HG03521 (cell line): ENCODE measurements at regions not wholly inside any gene's neighbourhood (a gene's known extent, or its start where the extent isn't known, plus 50 kb on each side); places are given as distances from the start of the nearest gene placed in this dataset.
"Not testable (repeated sequence)": the region's sequence is repeated elsewhere in the genome, so short reads cannot be mapped to it uniquely, and the experiment has no call there.

Source experiments
- ATAC-seq: cut with Tn5 transposase; IDR thresholded peaks from one replicate; pipeline ENCODE4 v1.9.1; 2021; ENCODE audit warnings: mild to moderate bottlenecking, moderate library complexity; ENCODE audit not compliant: unreplicated experiment

DNA sequence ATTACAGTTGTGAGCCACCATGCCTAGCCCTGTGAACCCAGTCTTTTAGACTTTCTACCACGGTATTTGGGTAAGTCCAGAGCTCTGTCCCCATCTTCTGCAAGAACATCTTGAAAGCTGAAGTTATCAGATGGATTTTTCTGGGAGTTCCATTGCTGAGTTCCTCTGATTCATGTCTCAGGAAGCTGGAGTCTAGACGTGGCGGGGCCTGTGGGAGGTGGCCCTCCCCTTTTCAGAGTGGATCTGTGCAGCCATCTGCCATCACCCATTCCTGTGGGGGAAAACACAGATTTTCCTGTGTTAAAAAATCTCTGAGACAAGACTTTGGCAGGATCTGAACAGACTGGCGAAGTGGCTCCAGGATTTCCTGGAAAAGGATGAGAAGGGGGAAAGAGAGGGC is 234.3 kb downstream of the NPIPA7 start:
- not testable (repeated sequence) for ATAC-seq

DNA sequence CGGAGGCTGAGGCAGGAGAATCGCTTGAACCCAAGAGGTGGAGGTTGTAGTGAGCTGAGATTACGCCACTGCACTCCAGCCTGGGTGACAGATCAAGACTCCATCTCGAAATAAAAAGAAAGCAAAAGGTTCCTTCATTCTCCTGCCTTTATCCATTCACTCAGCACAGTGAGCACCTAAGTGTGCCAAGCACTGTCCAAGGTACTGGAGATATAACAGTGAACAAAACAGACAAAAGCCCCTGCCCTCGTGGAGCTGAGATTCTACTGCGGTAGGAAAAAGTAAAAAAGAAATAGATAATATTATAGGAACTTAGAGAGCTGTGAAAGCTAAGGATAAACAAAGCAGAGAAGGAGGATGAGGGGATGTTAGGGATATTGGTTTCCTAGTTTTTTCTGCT is 235.5 kb downstream of the NPIPA7 start:
- ATAC-seq, result not testable (repeated sequence)

DNA sequence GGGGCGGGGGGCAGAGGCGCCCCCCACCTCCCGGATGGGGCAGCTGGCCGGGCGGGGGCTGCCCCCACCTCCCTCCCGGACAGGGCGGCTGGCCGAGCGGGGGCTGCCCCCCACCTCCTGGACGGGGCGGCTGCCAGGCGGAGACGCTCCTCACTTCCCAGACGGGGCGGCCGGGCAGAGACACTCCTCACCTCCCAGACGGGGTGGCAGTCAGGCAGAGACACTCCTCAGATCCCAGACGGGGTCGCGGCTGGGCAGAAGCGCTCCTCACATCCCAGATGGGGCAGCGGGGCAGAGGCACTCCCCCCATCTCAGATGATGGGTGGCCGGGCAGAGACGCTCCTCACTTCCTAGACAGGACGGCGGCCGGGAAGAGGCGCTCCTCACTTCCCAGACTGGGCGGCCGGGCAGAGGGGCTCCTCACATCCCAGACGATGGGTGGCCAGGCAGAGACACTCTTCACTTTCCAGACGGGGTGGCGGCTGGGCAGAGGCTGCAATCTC is 240.1 kb downstream of the NPIPA7 start:
- ATAC-seq, result not testable (repeated sequence)

DNA sequence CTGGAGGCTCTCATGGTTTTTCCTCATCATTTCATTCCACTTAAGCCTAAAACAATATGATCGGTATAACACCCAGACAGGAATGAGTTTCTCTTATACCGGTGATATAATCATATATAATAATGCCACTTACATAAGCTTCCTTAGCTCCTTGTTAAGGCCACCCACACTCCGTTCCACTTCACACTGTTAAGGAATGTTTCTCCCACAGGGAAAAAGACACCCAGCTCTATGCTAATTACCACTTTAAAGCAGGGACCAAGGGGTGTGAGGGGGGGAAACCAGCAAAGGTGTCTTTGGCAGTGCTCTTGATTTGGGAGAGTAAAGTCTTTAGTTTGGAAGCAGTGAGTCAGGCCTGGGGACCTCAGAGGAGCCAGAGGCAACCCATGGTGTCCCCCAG is 245.4 kb downstream of the NPIPA7 start:
- ATAC-seq, result not testable (repeated sequence)

DNA sequence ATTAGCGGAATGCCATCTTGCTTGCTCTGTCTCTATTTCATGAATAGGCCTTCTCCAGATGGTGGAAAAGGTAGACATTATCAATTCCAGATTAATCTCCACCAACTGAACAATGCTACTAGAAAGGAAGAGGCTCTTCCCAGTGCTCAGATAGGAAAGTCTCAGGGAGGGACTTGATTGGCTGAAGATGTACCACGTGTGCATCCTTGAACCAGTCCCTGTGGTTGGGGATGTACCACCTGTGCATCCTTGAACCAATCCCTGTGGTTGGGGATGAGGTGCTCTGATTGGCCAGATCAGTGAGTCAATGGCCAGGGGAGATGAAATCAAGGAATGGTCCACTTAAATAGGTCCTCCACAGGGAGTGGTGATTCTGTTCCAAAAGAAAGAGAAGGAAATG is 246.2 kb downstream of the NPIPA7 start:
- ATAC-seq, result not testable (repeated sequence)

DNA sequence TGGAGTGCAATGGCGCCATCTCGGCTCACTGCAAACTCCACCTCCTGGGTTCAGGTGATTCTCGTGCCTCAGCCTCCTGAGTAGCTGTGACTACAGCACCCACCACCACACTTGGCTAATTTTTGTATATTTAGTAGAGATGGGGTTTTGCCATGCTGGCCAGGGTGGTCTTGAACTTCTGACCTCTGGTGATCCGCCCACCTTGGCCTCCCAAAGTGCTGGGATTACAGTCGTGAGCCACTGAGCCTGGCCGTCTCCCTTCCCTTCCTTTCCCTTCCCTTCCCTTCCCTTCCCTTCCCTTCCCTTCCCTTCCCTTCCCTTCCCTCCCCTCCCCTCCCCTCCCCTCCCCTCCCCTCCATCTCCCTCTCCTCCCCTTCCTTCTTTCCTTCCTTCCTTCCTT is 248.9 kb downstream of the NPIPA7 start:
- not testable (repeated sequence) for ATAC-seq

DNA sequence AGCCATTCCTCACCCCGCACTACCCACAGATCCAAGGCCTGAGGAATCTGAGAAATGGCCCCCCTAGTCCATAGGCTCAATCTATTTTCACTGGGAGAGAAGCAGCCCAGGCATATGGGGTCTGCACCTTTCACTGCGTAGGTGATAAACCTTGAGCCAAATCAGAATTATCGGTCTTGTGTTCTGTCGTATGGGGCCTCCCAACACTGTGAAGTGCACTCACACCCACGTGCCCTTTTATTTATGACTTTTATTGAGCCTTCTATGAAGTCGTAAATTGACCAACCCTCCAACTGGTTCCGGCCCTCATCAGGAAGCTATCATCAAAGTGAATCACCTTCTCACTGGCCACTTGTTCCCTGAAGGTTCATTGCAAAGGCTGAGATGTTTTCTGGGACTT is 259.3 kb downstream of the NPIPA7 start:
- not testable (repeated sequence) for ATAC-seq

DNA sequence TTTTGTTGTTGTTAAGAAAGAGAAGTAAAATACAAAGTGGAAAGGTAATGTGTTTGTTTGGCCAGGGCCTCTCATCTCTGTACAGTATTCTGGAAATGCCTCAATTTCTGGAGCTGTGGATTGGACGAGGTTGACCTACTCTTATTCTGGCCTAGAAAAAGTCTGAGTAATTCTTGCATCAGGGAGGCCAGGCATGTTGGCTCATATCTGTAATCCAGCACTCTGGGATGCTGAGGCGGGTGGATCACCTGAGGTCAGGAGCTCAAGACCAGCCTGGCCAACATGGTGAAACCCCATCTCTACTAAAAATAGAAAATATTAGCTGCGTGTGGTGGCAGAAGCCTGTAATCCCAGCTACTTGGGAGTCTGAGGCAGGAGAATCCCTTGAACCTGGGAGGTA is 259.8 kb downstream of the NPIPA7 start:
- not testable (repeated sequence) for ATAC-seq

DNA sequence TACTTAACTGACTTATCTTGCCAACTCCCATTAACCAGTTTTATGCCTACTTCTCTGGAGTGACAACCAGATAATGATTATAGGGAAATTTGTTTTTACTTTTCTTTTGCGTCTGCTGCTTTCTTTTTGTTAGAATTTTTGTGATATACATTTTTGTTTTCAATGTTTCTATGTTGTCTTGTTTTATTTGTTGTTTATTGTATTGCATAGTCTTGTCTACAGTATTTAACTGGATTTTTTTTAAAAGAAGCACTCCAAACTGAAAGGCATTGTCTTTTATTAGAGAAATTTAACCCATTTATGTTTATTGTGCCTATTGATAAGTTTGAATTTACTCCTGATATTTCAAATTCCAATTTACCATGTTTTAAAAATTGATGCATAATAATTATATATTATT is 264.9 kb downstream of the NPIPA7 start:
- not testable (repeated sequence) for ATAC-seq

DNA sequence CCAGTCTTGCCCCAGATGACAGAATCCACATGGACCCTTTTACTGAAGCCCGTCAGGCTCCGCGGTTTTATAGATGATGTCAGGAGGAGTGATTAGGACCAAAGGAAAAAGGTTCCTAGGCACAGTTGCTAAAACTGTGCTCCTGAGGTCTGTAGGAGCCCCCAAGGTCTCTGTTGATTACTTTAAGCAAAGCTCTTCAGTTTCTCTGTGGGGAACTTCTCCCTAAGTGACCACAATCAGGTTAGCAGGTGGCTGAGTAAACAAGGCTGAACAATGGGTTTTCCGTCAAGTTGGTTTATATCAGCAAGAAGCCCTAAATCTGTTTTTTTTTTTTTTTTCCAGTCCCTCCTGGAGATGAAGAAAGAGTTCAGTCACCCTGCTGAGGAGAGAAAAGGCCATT is 269.1 kb downstream of the NPIPA7 start:
- ATAC-seq, result not testable (repeated sequence)

DNA sequence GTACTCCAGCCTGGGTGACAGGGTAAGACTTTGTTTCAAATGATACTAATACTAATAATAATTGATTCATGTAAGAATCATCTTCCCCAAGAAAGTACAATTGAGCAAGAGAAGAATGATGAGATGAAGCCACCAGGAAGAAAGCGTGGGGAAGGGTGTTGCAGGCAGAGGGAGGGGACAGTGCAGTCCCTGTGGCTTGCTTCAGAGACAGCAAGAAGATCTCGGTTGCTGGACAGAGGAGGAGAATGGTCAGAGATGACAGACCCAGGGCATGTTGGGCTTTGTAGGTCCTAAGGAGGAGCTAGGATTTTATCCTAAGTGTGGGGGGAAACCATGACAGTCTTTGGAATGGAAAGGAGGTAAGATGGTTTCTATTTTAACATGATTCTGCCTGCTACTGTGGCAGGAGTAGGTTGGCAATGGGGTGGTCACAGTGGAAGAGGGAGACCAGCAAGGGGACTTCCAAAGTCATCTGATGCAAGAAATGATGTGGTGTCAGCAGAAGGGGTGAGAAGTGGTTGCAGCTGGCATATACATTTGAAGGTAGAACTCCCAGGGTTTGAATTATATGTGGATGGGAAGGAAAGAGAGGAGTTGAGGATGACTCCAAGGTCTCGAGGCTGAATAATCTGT is 293.4 kb downstream of the NPIPA7 start:
- not testable (repeated sequence) for ATAC-seq

DNA sequence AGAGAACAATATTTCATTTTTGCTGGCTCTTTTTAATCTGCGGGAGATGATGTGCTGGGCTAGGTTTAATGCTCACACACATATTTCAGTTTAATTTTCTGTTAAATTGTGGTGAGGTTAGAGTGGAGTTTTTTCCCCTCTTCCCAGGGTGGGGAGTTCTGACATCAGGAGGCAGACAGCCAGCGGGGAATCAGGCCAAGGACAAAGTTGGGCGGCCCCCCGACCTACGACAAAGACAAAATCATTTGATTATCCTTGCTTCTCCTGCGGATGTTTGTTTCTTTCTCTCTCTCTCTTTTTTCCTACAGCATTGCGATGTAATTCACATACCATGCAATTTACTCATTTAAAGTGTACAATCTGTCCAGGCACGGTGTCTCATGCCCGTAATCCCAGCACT is 295.9 kb downstream of the NPIPA7 start:
- ATAC-seq, result not testable (repeated sequence)

DNA sequence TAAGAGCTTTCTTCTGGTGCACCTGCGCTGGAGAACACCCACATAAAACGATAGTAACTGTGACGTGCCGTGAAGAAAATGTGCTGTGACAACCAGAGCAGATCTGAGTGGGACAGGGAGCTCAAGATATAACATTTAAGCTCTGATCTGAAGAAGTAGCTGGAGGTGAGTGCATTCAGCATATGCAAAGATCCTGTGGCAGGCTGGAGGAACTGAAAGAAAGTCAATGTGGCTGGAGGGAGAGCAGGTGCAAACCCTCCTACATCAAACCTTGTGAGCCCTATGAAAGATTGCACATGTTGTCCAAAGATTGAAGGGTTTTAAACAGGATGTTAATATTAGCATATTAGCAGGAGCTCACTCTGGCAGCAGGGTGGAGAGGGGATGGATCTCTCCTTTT is 342.9 kb downstream of the NPIPA7 start:
- not testable (repeated sequence) for ATAC-seq

DNA sequence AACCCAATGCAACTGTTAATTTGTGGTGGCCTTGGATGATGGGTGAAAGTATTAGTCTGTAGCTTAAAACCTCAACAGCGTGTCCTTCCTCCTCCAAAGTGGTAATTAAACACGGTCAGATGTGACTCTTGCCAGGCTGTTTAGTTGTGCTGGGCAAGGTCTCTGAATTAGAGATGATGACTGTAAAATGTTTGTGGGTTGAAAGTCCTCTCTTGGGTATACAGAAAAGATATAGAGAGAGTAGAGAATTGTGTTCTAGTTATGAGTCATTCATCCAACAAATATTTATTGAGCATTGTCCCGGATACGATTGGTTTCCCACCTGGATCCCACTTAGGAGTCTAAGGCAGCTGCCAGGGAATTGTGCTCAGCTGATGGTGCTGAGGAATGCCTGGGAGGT is 343.7 kb downstream of the NPIPA7 start:
- not testable (repeated sequence) for ATAC-seq

DNA sequence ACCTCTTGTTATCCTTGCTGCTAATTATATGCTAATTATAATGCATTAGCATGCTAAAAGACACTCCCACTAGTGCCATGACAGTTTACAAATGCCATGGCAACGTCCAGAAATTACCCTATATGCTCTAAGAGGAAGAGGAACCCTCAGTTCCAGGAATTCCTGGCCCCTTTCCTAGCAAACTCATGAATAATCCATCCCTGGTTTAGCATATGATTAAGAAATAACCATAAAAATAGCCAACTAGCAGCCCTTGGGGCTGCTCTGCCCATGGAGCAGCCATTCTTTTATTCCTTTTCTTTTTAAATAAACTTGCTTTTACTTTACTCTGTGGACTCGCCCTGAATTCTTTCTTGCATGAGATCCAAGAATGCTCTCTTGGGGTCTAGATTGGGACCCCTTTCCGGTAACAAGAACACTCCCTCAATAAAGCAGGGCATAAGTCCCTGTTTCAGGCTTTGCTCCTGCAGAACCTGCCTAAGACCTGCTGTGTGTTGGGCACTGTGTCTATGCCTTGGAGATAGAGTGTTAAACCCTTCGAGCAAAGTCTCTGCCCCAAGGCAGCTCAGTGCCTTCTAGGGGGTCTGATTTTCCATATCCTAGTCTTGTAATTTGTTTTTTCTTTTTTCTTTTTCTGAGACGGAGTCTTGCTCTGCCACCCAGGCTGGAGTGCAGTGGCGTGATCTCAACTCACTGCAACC is 345.0 kb downstream of the NPIPA7 start:
- ATAC-seq, result not testable (repeated sequence)

DNA sequence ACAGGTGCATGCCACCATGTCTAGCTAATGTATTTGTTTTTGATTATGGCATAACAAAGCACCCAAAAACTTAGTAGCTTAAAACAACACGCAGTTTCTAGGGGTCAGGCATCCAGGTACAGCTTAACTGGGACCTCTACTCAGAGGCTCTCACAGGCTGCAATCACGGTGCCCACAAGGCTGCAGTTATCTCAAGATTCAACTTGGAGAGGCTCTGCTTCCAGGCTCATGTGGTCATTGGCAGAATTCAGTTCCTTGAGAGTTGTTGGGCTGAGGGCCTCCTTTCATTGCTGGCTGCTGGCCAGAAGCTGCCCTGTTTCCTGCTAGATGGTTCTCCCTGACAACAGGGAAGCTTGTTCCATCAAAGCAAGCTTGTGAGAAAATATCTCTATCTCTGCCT is 348.1 kb downstream of the NPIPA7 start:
- ATAC-seq, result not testable (repeated sequence)

DNA sequence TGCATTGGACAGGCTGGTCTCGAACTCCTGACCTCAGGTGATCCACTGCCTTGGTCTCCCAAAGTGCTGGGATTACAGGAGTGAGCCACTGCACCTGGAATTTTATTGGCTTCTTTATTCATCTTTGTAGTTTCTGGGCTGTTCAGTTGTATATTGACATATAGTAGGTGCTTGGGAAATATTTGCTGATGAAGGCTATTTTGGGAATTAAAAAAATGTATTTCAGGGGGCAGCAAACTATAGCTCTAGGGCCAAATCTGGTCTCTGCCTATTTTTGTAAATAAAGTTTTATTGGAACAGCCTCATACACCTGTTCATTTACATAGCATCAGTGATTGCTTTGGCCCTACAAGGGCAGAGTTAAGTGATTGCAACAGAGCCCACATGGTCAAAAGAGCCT is 363.6 kb downstream of the NPIPA7 start:
- ATAC-seq, result not testable (repeated sequence)

DNA sequence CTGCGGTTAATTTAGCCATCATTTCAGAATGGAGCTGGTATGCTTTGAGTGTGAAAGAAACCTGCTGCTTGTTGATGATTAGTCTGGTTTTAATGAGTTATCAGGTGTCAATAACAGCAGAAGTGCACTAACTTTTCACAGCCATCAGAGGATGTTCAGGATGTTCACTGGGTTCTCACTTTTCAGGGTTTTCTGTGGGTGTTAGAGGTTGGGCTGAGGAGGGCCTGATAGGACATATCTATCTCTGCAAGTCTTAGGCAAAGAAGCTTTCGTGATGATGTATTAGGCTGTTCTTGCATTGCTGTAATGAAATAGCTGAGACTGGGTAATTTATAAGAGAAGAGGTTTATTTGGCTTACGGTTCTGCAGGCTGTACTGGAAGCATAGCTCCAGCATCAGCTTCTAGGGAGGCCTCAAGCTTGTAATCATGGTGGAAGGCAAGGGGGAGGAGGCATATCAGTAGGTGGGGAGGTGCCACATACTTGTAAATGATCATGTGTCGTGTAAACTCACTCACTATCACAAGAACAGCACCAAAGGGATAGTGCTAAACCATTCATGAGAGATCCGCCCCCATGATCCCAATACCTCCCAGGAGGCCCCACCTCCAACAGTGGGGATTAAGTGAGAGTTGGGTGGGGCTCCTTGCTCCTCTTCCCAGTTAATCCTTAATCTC is 376.2 kb downstream of the NPIPA7 start:
- not testable (repeated sequence) for ATAC-seq

DNA sequence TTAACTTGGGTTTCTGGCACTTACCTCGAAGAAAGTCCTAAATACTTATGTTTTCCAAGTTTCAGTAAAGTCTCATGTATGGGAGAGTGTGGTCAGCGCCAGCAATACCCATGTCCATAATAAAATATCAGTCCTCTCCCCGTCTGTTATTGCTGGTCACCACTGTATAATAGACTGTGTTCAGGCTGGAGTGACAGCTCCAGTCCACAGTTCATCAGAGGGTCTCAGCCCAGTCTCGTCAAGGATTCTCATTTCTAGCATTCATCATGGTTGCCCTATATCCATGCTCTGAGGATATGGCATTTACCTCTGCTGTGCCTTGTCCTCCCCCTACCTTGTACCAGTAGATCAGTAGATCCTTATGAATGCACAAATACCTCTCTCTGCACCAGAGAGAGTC is 384.5 kb downstream of the NPIPA7 start:
- ATAC-seq, result no peak

DNA sequence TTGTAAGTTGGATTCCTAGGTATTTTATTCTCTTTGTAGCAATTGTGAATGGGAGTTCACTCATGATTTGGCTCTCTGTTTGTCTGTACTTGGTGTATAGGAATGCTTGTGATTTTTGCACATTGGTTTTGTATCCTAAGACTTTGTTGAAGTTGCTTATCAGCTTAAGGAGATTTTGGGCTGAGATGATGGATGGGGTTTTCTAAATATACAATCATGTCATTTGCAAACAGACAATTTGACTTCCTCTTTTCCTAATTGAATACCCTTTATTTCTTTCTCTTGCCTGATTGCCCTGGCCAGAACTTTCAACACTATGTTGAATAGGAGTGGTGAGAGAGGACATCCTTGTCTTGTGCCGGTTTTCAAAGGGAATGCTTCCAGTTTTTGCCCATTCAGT is 391.8 kb downstream of the NPIPA7 start:
- not testable (repeated sequence) for ATAC-seq

DNA sequence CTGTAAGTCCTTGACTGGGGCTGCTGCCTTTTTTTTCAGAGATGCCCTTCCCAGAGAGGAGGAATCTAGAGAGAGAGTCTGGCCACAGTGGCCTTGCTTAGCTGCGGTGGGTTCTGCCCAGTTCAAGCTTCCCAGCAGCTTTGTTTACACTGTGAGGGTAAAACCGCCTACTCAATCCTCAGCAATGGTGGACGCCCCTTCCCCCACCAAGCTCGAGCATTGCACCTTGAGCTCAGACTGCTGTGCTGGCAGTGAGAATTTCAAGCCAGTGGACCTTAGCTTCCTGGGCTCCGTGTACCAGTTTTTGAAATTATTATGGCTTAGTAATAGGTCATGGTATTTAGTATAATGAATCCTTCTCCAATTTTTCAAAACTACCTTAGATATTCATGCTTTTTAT is 395.4 kb downstream of the NPIPA7 start:
- no peak for ATAC-seq

DNA sequence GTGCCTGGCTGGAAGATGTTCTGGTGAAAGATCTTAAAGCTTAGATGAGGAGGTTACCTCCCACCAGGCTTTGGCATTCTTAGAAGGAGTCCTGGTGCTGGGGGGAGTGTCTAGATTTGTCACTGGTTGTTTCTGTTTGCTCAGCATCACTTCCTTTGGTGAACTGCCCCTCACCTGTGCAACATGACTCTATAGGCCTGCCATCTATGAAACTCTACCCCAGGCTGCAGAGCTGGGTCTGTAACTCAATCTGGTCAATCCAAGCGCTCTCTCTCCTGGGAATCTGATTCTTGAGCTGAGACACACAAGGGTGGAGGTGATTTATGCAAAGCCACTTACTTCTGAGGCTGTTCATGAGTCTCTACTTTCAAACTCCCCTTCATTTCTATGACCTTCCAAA is 399.4 kb downstream of the NPIPA7 start:
- no peak for ATAC-seq
